H1 (cell line): ENCODE measurements at regions not wholly inside any gene's neighbourhood (a gene's known extent, or its start where the extent isn't known, plus 50 kb on each side); places are given as distances from the start of the nearest gene placed in this dataset.

Experiments
- RXRA ChIP-seq: IDR thresholded peaks from 2 replicates; pipeline ENCODE4 v1.6.1; 2011; ENCODE audit warnings: low read depth, mild to moderate bottlenecking, low read length, moderate library complexity; ENCODE audit not compliant: insufficient read depth
- SP2 ChIP-seq: IDR thresholded peaks from 2 replicates; pipeline ENCODE4 v1.6.1; 2012; ENCODE audit warnings: mild to moderate bottlenecking, low read length, inconsistent platforms
- SRF ChIP-seq: IDR thresholded peaks from 2 replicates; pipeline ENCODE4 v1.6.1; 2011; ENCODE audit warnings: mild to moderate bottlenecking, low read depth, low read length, moderate library complexity
- TEAD4 ChIP-seq: IDR thresholded peaks from 2 replicates; pipeline ENCODE4 v1.6.1; 2012; ENCODE audit warnings: low read depth, low read length, inconsistent platforms, mixed read lengths
- TF ChIP-seq, protein P1 (sequence below): fragments of 300-600 bp; sonication (generic); IDR thresholded peaks from 2 replicates; pipeline ENCODE4 v1.7.1; 2012; ENCODE audit warnings: low read length, moderate library complexity, mild to moderate bottlenecking, inconsistent platforms; ENCODE audit not compliant: insufficient replicate concordance

DNA sequence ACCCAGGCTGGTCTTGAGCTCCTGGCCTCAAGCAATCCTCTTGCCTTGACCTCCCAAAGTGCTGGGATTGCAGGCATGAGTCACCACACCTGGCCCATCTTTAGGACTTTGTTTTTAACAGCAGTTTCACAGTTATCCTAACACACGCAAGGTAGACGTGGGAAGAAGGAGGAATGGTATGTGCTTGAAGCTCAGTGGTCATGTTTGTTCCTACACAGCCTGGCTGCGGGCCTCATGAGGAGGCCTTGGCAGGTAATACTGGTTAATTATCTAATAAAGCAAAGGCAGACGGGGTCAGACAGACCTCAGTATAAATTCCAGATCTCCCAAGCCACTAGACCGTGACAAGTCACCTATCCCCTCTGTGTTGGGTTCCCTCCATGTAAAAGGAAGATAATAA, 271.8 kb downstream of the PCNX1 start (continued):
- TF ChIP-seq, protein P1, sequence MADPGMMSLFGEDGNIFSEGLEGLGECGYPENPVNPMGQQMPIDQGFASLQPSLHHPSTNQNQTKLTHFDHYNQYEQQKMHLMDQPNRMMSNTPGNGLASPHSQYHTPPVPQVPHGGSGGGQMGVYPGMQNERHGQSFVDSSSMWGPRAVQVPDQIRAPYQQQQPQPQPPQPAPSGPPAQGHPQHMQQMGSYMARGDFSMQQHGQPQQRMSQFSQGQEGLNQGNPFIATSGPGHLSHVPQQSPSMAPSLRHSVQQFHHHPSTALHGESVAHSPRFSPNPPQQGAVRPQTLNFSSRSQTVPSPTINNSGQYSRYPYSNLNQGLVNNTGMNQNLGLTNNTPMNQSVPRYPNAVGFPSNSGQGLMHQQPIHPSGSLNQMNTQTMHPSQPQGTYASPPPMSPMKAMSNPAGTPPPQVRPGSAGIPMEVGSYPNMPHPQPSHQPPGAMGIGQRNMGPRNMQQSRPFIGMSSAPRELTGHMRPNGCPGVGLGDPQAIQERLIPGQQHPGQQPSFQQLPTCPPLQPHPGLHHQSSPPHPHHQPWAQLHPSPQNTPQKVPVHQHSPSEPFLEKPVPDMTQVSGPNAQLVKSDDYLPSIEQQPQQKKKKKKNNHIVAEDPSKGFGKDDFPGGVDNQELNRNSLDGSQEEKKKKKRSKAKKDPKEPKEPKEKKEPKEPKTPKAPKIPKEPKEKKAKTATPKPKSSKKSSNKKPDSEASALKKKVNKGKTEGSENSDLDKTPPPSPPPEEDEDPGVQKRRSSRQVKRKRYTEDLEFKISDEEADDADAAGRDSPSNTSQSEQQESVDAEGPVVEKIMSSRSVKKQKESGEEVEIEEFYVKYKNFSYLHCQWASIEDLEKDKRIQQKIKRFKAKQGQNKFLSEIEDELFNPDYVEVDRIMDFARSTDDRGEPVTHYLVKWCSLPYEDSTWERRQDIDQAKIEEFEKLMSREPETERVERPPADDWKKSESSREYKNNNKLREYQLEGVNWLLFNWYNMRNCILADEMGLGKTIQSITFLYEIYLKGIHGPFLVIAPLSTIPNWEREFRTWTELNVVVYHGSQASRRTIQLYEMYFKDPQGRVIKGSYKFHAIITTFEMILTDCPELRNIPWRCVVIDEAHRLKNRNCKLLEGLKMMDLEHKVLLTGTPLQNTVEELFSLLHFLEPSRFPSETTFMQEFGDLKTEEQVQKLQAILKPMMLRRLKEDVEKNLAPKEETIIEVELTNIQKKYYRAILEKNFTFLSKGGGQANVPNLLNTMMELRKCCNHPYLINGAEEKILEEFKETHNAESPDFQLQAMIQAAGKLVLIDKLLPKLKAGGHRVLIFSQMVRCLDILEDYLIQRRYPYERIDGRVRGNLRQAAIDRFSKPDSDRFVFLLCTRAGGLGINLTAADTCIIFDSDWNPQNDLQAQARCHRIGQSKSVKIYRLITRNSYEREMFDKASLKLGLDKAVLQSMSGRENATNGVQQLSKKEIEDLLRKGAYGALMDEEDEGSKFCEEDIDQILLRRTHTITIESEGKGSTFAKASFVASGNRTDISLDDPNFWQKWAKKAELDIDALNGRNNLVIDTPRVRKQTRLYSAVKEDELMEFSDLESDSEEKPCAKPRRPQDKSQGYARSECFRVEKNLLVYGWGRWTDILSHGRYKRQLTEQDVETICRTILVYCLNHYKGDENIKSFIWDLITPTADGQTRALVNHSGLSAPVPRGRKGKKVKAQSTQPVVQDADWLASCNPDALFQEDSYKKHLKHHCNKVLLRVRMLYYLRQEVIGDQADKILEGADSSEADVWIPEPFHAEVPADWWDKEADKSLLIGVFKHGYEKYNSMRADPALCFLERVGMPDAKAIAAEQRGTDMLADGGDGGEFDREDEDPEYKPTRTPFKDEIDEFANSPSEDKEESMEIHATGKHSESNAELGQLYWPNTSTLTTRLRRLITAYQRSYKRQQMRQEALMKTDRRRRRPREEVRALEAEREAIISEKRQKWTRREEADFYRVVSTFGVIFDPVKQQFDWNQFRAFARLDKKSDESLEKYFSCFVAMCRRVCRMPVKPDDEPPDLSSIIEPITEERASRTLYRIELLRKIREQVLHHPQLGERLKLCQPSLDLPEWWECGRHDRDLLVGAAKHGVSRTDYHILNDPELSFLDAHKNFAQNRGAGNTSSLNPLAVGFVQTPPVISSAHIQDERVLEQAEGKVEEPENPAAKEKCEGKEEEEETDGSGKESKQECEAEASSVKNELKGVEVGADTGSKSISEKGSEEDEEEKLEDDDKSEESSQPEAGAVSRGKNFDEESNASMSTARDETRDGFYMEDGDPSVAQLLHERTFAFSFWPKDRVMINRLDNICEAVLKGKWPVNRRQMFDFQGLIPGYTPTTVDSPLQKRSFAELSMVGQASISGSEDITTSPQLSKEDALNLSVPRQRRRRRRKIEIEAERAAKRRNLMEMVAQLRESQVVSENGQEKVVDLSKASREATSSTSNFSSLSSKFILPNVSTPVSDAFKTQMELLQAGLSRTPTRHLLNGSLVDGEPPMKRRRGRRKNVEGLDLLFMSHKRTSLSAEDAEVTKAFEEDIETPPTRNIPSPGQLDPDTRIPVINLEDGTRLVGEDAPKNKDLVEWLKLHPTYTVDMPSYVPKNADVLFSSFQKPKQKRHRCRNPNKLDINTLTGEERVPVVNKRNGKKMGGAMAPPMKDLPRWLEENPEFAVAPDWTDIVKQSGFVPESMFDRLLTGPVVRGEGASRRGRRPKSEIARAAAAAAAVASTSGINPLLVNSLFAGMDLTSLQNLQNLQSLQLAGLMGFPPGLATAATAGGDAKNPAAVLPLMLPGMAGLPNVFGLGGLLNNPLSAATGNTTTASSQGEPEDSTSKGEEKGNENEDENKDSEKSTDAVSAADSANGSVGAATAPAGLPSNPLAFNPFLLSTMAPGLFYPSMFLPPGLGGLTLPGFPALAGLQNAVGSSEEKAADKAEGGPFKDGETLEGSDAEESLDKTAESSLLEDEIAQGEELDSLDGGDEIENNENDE: no peak
- no peak for TF ChIP-seq TEAD4
- no peak for TF ChIP-seq RXRA
- no peak for TF ChIP-seq SP2
- no peak for TF ChIP-seq SRF
